PFSK-1 (cell line): ENCODE measurements at regions not wholly inside any gene's neighbourhood (a gene's known extent, or its start where the extent isn't known, plus 50 kb on each side); places are given as distances from the start of the nearest gene placed in this dataset.

Experiments
- FOXP2 ChIP-seq: optimal IDR thresholded peaks from 2 replicates; pipeline ENCODE3; 2011; ENCODE audit warnings: borderline replicate concordance, control low read depth, inconsistent platforms; ENCODE audit not compliant: insufficient read depth; ENCODE audit errors: extremely low read length, extremely low read depth
- POLR2AphosphoS5 ChIP-seq: IDR thresholded peaks from 2 replicates; pipeline ENCODE4 v1.6.1; 2012; ENCODE audit warnings: low read depth, mild to moderate bottlenecking, control low read depth, low read length, moderate library complexity
- REST ChIP-seq, 2 experiments: IDR thresholded peaks; 2 replicates each; pipeline versions ENCODE4 v1.6.1 to v1.8.0; 2011 to 2012; ENCODE audit warnings: low read depth in 2 of 2, low read length in 2 of 2, control low read depth in 1 of 2, inconsistent platforms in 1 of 2, mild to moderate bottlenecking in 1 of 2, moderate library complexity in 1 of 2; ENCODE audit not compliant: insufficient read depth in 1 of 2
- SIN3A ChIP-seq: IDR thresholded peaks from 2 replicates; pipeline ENCODE4 v1.6.1; 2012; ENCODE audit warnings: mild to moderate bottlenecking, low read length, moderate library complexity, borderline replicate concordance; ENCODE audit not compliant: insufficient read depth
- TAF1 ChIP-seq: IDR thresholded peaks from 2 replicates; pipeline ENCODE4 v1.6.1; 2012; ENCODE audit warnings: low read length, control low read depth, borderline replicate concordance; ENCODE audit not compliant: insufficient read depth

GRCh38 chr6:82095091-82095490, 152.5 kb downstream of the IBTK start:
- TF ChIP-seq POLR2AphosphoS5 (no peak), TAF1 (no peak), SIN3A (no peak), REST (IDR thresholded peaks at IDR 0.05; ENCODE audit: insufficient read depth in 1 of 2, low read depth in 2 of 2, low read length in 2 of 2) (no peak), FOXP2 (no peak)

- TF ChIP-seq SIN3A: no peak
These were observed 153.3 kb downstream of the IBTK start for GRCh38 chr6:82094166-82094806.

GRCh38 chr6:82088978-82089771, 158.4 kb downstream of the IBTK start:
- TF ChIP-seq POLR2AphosphoS5 (no peak), TAF1 (no peak), FOXP2 (no peak), REST (IDR thresholded peaks at IDR 0.05; ENCODE audit: insufficient read depth in 1 of 2, low read depth in 2 of 2, low read length in 2 of 2) (no peak), SIN3A (no peak)

GRCh38 chr6:82086944-82087343, 160.6 kb downstream of the IBTK start:
- TF ChIP-seq POLR2AphosphoS5 (no peak), TAF1 (no peak), FOXP2 (no peak), SIN3A (no peak), REST (IDR thresholded peaks at IDR 0.05; ENCODE audit: insufficient read depth in 1 of 2, low read depth in 2 of 2, low read length in 2 of 2) (no peak)

- TF ChIP-seq REST (IDR thresholded peaks at IDR 0.05; ENCODE audit: insufficient read depth in 1 of 2, low read depth in 2 of 2, low read length in 2 of 2) (no peak), FOXP2 (no peak), POLR2AphosphoS5 (no peak), SIN3A (no peak), TAF1 (no peak)
These were observed 161.8 kb downstream of the IBTK start for GRCh38 chr6:82085701-82086100.
